OCI-LY1 (cell line): ENCODE measurements at regions not wholly inside any gene's neighbourhood (a gene's known extent, or its start where the extent isn't known, plus 50 kb on each side); places are given as distances from the start of the nearest gene placed in this dataset.

Experiments
- H2AFZ ChIP-seq: fragments of 200-600 bp; sonication (generic), shearing (Covaris generic); 2 replicates; pipeline ENCODE4 v1.6.0; 2014; ENCODE audit warnings: antibody characterized with exemption, mild to moderate bottlenecking, low read length
- H3F3A ChIP-seq: fragments of 200-600 bp; sonication (generic), shearing (Covaris generic); 2 replicates; pipeline ENCODE4 v1.6.0; 2014; ENCODE audit warnings: mild to moderate bottlenecking, antibody characterized with exemption, low read length, moderate library complexity; ENCODE audit not compliant: insufficient read depth
- H3K27ac ChIP-seq: fragments of 200-600 bp; sonication (generic); 2 replicates; pipeline ENCODE4 v1.5.1; 2014; ENCODE audit warnings: low read length, mixed run types, mild to moderate bottlenecking, low read depth; ENCODE audit not compliant: poor library complexity, severe bottlenecking
- H3K27me3 ChIP-seq: fragments of 200-600 bp; sonication (generic); 2 replicates; pipeline ENCODE4 v1.6.0; 2014; ENCODE audit warnings: antibody characterized with exemption, mild to moderate bottlenecking, low read length, moderate library complexity; ENCODE audit not compliant: insufficient read depth
- H3K36me3 ChIP-seq: fragments of 200-600 bp; sonication (generic); 2 replicates; pipeline ENCODE4 v1.6.1; 2014; ENCODE audit warnings: mild to moderate bottlenecking, antibody characterized with exemption, low read length, moderate library complexity, mixed read lengths; ENCODE audit not compliant: insufficient read depth
- H3K4me1 ChIP-seq: fragments of 200-600 bp; sonication (generic); 2 replicates; pipeline ENCODE4 v1.5.1; 2014; ENCODE audit warnings: mild to moderate bottlenecking, low read length, moderate library complexity; ENCODE audit not compliant: insufficient read depth, severe bottlenecking
- H3K4me2 ChIP-seq: fragments of 200-600 bp; sonication (generic), shearing (Covaris generic); 2 replicates; pipeline ENCODE4 v1.6.1; 2014; ENCODE audit warnings: low read length
- H3K4me3 ChIP-seq: fragments of 200-600 bp; sonication (generic); 2 replicates; pipeline ENCODE4 v1.5.1; 2014; ENCODE audit warnings: low read length, low read depth, mild to moderate bottlenecking, mixed read lengths; ENCODE audit not compliant: poor library complexity, severe bottlenecking
- H3K79me2 ChIP-seq: fragments of 200-600 bp; shearing (Covaris generic); 2 replicates; pipeline ENCODE4 v1.6.1; 2016; ENCODE audit warnings: mixed run types, low read length, mixed read lengths; ENCODE audit not compliant: insufficient read depth
- H3K9ac ChIP-seq: fragments of 200-600 bp; sonication (generic), shearing (Covaris generic); 2 replicates; pipeline ENCODE4 v1.6.1; 2014; ENCODE audit warnings: mild to moderate bottlenecking, low read length, mixed read lengths
- H3K9me2 ChIP-seq: fragments of 200-600 bp; sonication (generic), shearing (Covaris generic); 2 replicates; pipeline ENCODE4 v1.6.1; 2014; ENCODE audit warnings: low read depth, mild to moderate bottlenecking, low read length, mixed read lengths
- H3K9me3 ChIP-seq: fragments of 200-600 bp; shearing (Covaris generic); 2 replicates; pipeline ENCODE4 v1.6.1; 2014; ENCODE audit warnings: low read length, mixed read lengths
- H4K20me1 ChIP-seq: fragments of 200-600 bp; sonication (generic), shearing (Covaris generic); 2 replicates; pipeline ENCODE4 v1.6.0; 2016; ENCODE audit warnings: mild to moderate bottlenecking, low read length; ENCODE audit not compliant: insufficient read depth
- CTCF ChIP-seq: fragments of 200-600 bp; sonication (generic), shearing (Covaris generic); IDR thresholded peaks from 2 replicates; pipeline ENCODE4 v1.5.1; 2017; ENCODE audit warnings: mild to moderate bottlenecking, antibody characterized with exemption, low read length, moderate library complexity, mixed read lengths
- EZH2 ChIP-seq: fragments of 200-600 bp; sonication (generic), shearing (Covaris generic); IDR thresholded peaks from 2 replicates; pipeline ENCODE4 v1.8.0; 2017; ENCODE audit warnings: borderline replicate concordance, mixed run types, mild to moderate bottlenecking, antibody characterized with exemption, low read length, moderate library complexity, mixed read lengths

GRCh38 chr11:57100638-57101331 is 81.0 kb upstream of the LRRC55 start:
- H2AFZ ChIP-seq: no peak overlapping the region

GRCh38 chr11:57103899-57104605 is 77.7 kb upstream of the LRRC55 start:
- Histone ChIP-seq H3K27ac (no peak overlapping the region), H3K4me1 (no peaks in the 10 kb centered on the region), H3K4me3 (no peak overlapping the region), H3K9me3 (no peaks in the 10 kb centered on the region), H4K20me1 (no peaks in the 10 kb centered on the region), H3K27me3 (no peaks in the 10 kb centered on the region), H3K4me2 (no peak overlapping the region), H3K79me2 (no peaks in the 10 kb centered on the region), H3K9ac (no peak overlapping the region), H3K9me2 (no peaks in the 10 kb centered on the region), H3F3A (no peaks in the 10 kb centered on the region), H2AFZ (no peak overlapping the region), H3K36me3 (no peaks in the 10 kb centered on the region)
- no peak for TF ChIP-seq CTCF
- TF ChIP-seq EZH2: no peak

More at GRCh38 chr11:57100638-57101331, 81.0 kb upstream of the LRRC55 start:
- H3K9me3 ChIP-seq: no peaks in the 10 kb centered on the region
- H3K27ac ChIP-seq: no peak overlapping the region
- no peaks in the 10 kb centered on the region for H3K79me2 ChIP-seq
- no peak overlapping the region for H3K4me2 ChIP-seq
- H3K36me3 ChIP-seq: no peaks in the 10 kb centered on the region
- H3F3A ChIP-seq: no peaks in the 10 kb centered on the region
- H4K20me1 ChIP-seq: no peaks in the 10 kb centered on the region
- TF ChIP-seq CTCF (no peak), EZH2 (no peak)
- H3K9ac ChIP-seq: no peak overlapping the region
- no peak overlapping the region for H3K4me3 ChIP-seq
- no peaks in the 10 kb centered on the region for H3K4me1 ChIP-seq
- no peaks in the 10 kb centered on the region for H3K9me2 ChIP-seq
- no peaks in the 10 kb centered on the region for H3K27me3 ChIP-seq

GRCh38 chr11:57109331-57109730 is 72.4 kb upstream of the LRRC55 start:
- Histone ChIP-seq H4K20me1 (no peaks in the 10 kb centered on the region), H3K36me3 (no peaks in the 10 kb centered on the region), H3K27ac (no peak overlapping the region), H3K9me3 (no peaks in the 10 kb centered on the region), H3K79me2 (no peaks in the 10 kb centered on the region), H3K9me2 (no peaks in the 10 kb centered on the region), H3K27me3 (no peaks in the 10 kb centered on the region), H3K4me3 (no peak overlapping the region), H3K4me2 (no peak overlapping the region), H3F3A (no peaks in the 10 kb centered on the region), H3K4me1 (no peaks in the 10 kb centered on the region), H2AFZ (no peak overlapping the region), H3K9ac (no peak overlapping the region)
- TF ChIP-seq EZH2 (no peak), CTCF (no peak)
